SK-N-SH treated with all-trans-retinoic acid at 6 μM for 48 hours (cell line): ENCODE measurements at regions not wholly inside any gene's neighbourhood (a gene's known extent, or its start where the extent isn't known, plus 50 kb on each side); places are given as distances from the start of the nearest gene placed in this dataset.

ENCODE experiments used
- ATAC-seq: fragments of 200-7000 bp; cut with Tn5 transposase; 3 replicates; pipeline ENCODE4 v1.9.1; 2020; ENCODE audit warnings: mild to moderate bottlenecking, moderate library complexity
- ARNTL ChIP-seq: fragments of 450-650 bp; formaldehyde crosslinking; IDR thresholded peaks from 2 replicates; pipeline ENCODE4 v1.5.0; 2020; ENCODE audit warnings: low read depth, mild to moderate bottlenecking, moderate library complexity, borderline replicate concordance
- BACH2 ChIP-seq: fragments of 250-450 bp; sonication (Bioruptor Pico); IDR thresholded peaks from 2 replicates; pipeline ENCODE4 v1.9.0; 2021; ENCODE audit warnings: mild to moderate bottlenecking, borderline replicate concordance
- ESRRG ChIP-seq: fragments of 250-450 bp; sonication (Bioruptor Pico); IDR thresholded peaks from 2 replicates; pipeline ENCODE4 v1.6.1; 2021; ENCODE audit warnings: mild to moderate bottlenecking
- GLIS3 ChIP-seq: fragments of 250-450 bp; sonication (Bioruptor Pico); IDR thresholded peaks from 2 replicates; pipeline ENCODE4 v1.5.0; 2020; ENCODE audit warnings: mild to moderate bottlenecking, moderate library complexity
- OSR1 ChIP-seq: fragments of 250-450 bp; sonication (Bioruptor Pico); IDR thresholded peaks from 2 replicates; pipeline ENCODE4 v1.8.0; 2022; ENCODE audit warnings: moderate library complexity, mild to moderate bottlenecking, inconsistent platforms
- PPARA ChIP-seq: fragments of 250-450 bp; sonication (Bioruptor Pico); IDR thresholded peaks from 2 replicates; pipeline ENCODE4 v1.5.0; 2020; ENCODE audit warnings: mild to moderate bottlenecking, borderline replicate concordance
- RARB ChIP-seq: fragments of 250-450 bp; sonication (Bioruptor Pico); IDR thresholded peaks from 2 replicates; pipeline ENCODE4 v1.8.0; 2021; ENCODE audit warnings: mild to moderate bottlenecking, moderate library complexity
- SNAI2 ChIP-seq: fragments of 250-450 bp; sonication (Bioruptor Pico); IDR thresholded peaks from 2 replicates; pipeline ENCODE4 v1.5.0; 2020; ENCODE audit warnings: mild to moderate bottlenecking, moderate library complexity
- TCF4 ChIP-seq: fragments of 250-450 bp; sonication (Bioruptor Pico); IDR thresholded peaks from 2 replicates; pipeline ENCODE4 v1.8.0; 2021; ENCODE audit warnings: mild to moderate bottlenecking, moderate library complexity, borderline replicate concordance
- TOX ChIP-seq: fragments of 250-450 bp; sonication (Bioruptor Pico); IDR thresholded peaks from 2 replicates; pipeline ENCODE4 v1.8.0; 2021; ENCODE audit warnings: mild to moderate bottlenecking, moderate library complexity, borderline replicate concordance
- ZFP3 ChIP-seq: fragments of 250-450 bp; sonication (Bioruptor Pico); IDR thresholded peaks from 2 replicates; pipeline ENCODE4 v1.5.0; 2020; ENCODE audit warnings: mild to moderate bottlenecking, moderate library complexity
- ZFP30 ChIP-seq: fragments of 450-650 bp; formaldehyde crosslinking; IDR thresholded peaks from 2 replicates; pipeline ENCODE4 v1.5.0; 2022; ENCODE audit warnings: mild to moderate bottlenecking, moderate library complexity
- ZNF565 ChIP-seq: fragments of 450-650 bp; formaldehyde crosslinking; conservative IDR thresholded peaks from 2 replicates; pipeline ENCODE4 v1.5.0; 2020; ENCODE audit warnings: low read depth, mild to moderate bottlenecking, moderate library complexity
- ZNF70 ChIP-seq: fragments of 450-650 bp; formaldehyde crosslinking; IDR thresholded peaks from 2 replicates; pipeline ENCODE4 v1.5.0; 2020; ENCODE audit warnings: mild to moderate bottlenecking, moderate library complexity
- TF ChIP-seq, protein P1 (sequence below): fragments of 250-450 bp; sonication (Bioruptor Pico); IDR thresholded peaks from 2 replicates; pipeline ENCODE4 v1.8.0; 2021; ENCODE audit warnings: low read depth, mild to moderate bottlenecking, moderate library complexity, borderline replicate concordance
- TF ChIP-seq, protein P2 (sequence below): fragments of 250-450 bp; sonication (Bioruptor Pico); IDR thresholded peaks from 2 replicates; pipeline ENCODE4 v1.5.0; 2020; ENCODE audit warnings: mild to moderate bottlenecking, moderate library complexity
- TF ChIP-seq, protein P3 (sequence below): fragments of 250-450 bp; sonication (Bioruptor Pico); IDR thresholded peaks from 2 replicates; pipeline ENCODE4 v1.5.1; 2021; ENCODE audit warnings: mild to moderate bottlenecking, moderate library complexity
- TF ChIP-seq, protein P4 (sequence below): fragments of 250-450 bp; sonication (Bioruptor Pico); IDR thresholded peaks from 2 replicates; pipeline ENCODE4 v1.5.1; 2020; ENCODE audit warnings: low read depth, mild to moderate bottlenecking, moderate library complexity

DNA sequence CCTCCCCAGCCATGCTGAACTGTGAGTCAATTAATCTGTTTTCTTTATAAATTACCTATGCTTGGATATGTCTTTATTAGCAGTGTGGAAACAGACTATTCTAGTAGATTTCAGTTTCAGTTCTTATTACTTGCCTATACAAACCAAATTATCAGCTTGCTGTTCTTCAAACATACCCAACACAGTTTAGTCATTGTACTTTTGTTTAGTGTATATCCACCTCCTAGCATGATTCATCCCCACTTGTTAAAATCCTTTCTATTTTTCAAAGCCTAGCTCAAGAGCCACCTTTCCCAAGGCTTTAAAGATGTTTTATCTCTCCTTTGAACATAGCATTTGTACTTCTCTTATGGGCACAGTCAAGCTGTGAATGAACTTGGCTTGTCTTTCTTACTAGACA, 195.6 kb upstream of the ZRANB2 start:
- ATAC-seq, result no peak
- TF ChIP-seq, protein P1, sequence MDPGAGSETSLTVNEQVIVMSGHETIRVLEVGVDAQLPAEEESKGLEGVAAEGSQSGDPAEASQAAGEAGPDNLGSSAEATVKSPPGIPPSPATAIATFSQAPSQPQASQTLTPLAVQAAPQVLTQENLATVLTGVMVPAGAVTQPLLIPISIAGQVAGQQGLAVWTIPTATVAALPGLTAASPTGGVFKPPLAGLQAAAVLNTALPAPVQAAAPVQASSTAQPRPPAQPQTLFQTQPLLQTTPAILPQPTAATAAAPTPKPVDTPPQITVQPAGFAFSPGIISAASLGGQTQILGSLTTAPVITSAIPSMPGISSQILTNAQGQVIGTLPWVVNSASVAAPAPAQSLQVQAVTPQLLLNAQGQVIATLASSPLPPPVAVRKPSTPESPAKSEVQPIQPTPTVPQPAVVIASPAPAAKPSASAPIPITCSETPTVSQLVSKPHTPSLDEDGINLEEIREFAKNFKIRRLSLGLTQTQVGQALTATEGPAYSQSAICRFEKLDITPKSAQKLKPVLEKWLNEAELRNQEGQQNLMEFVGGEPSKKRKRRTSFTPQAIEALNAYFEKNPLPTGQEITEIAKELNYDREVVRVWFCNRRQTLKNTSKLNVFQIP (CRISPR knock-in tag), result no peak
- TF ChIP-seq GLIS3 (CRISPR knock-in tag) (no peak), ARNTL (CRISPR knock-in tag) (no peak), ZNF70 (CRISPR knock-in tag) (no peak), SNAI2 (CRISPR knock-in tag) (no peak), ESRRG (CRISPR knock-in tag) (no peak), ZFP30 (CRISPR knock-in tag) (no peak), TCF4 (CRISPR knock-in tag) (no peak), OSR1 (CRISPR knock-in tag) (no peak)

DNA sequence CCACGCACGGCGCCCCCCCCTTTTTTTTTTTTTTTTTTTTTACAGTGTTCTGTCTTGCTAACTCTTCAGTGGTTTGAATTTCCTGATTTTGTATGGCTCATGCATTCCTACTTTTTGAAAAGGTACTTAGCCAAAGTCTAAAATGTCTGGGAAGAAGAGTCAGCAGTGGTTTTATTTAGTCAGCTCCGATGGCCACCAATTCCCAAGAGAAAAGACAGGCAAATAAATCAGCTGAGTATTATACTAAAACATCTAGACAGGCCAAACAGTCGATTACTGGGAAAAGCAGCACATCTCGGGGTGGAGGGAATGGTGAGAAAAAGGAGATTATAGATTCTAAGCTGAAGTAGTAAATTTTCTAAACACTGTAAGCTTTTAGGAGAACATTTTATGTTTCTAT, 192.5 kb upstream of the ZRANB2 start:
- no peak for TF ChIP-seq ZNF565 (CRISPR knock-in tag)
- TF ChIP-seq OSR1 (CRISPR knock-in tag), result no peak
- TF ChIP-seq ARNTL (CRISPR knock-in tag), result no peak
- TF ChIP-seq GLIS3 (CRISPR knock-in tag), result no peak
- TF ChIP-seq ZFP30 (CRISPR knock-in tag), result no peak
- no peak for TF ChIP-seq PPARA
- no peak for TF ChIP-seq ZFP3 (CRISPR knock-in tag)
- TF ChIP-seq BACH2 (CRISPR knock-in tag), result no peak
- no peak for TF ChIP-seq RARB (CRISPR knock-in tag)
- TF ChIP-seq, protein P2, sequence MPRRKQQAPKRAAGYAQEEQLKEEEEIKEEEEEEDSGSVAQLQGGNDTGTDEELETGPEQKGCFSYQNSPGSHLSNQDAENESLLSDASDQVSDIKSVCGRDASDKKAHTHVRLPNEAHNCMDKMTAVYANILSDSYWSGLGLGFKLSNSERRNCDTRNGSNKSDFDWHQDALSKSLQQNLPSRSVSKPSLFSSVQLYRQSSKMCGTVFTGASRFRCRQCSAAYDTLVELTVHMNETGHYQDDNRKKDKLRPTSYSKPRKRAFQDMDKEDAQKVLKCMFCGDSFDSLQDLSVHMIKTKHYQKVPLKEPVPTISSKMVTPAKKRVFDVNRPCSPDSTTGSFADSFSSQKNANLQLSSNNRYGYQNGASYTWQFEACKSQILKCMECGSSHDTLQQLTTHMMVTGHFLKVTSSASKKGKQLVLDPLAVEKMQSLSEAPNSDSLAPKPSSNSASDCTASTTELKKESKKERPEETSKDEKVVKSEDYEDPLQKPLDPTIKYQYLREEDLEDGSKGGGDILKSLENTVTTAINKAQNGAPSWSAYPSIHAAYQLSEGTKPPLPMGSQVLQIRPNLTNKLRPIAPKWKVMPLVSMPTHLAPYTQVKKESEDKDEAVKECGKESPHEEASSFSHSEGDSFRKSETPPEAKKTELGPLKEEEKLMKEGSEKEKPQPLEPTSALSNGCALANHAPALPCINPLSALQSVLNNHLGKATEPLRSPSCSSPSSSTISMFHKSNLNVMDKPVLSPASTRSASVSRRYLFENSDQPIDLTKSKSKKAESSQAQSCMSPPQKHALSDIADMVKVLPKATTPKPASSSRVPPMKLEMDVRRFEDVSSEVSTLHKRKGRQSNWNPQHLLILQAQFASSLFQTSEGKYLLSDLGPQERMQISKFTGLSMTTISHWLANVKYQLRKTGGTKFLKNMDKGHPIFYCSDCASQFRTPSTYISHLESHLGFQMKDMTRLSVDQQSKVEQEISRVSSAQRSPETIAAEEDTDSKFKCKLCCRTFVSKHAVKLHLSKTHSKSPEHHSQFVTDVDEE (CRISPR knock-in tag), result no peak
- TF ChIP-seq, protein P1 (CRISPR knock-in tag), result no peak
- TF ChIP-seq TOX, result no peak
- no peak for TF ChIP-seq TCF4 (CRISPR knock-in tag)
- TF ChIP-seq, protein P3, sequence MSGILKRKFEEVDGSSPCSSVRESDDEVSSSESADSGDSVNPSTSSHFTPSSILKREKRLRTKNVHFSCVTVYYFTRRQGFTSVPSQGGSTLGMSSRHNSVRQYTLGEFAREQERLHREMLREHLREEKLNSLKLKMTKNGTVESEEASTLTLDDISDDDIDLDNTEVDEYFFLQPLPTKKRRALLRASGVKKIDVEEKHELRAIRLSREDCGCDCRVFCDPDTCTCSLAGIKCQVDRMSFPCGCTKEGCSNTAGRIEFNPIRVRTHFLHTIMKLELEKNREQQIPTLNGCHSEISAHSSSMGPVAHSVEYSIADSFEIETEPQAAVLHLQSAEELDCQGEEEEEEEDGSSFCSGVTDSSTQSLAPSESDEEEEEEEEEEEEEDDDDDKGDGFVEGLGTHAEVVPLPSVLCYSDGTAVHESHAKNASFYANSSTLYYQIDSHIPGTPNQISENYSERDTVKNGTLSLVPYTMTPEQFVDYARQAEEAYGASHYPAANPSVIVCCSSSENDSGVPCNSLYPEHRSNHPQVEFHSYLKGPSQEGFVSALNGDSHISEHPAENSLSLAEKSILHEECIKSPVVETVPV, result no peak
- TF ChIP-seq, protein P4, sequence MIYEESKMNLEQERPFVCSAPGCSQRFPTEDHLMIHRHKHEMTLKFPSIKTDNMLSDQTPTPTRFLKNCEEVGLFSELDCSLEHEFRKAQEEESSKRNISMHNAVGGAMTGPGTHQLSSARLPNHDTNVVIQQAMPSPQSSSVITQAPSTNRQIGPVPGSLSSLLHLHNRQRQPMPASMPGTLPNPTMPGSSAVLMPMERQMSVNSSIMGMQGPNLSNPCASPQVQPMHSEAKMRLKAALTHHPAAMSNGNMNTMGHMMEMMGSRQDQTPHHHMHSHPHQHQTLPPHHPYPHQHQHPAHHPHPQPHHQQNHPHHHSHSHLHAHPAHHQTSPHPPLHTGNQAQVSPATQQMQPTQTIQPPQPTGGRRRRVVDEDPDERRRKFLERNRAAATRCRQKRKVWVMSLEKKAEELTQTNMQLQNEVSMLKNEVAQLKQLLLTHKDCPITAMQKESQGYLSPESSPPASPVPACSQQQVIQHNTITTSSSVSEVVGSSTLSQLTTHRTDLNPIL, result no peak
- no peak for ATAC-seq

DNA sequence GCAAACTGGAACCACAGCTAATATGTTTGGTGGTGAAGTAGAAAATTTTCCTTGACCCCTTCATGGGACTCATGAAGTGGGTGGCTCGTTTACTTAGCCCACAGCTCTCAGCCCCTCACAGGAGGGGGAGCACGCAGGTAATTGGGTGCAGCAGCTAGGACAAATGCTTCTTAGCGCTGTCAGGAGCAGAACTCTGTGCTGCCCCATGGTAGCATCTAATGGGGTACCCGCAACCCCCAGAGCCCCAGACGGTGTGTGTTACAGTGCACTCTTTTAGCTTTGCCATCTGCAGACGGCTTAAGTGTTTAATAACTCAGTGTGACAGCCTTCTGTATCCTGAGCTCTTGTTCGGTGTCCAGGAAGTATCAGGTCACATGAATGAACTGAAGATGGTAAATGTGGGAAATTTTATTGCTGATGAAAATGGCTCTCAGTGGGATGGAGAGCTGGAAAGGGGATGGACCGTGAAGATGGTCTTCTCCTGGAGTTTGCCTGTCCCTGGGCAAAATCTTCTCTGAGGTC, 189.6 kb upstream of the ZRANB2 start:
- TF ChIP-seq, protein P1 (CRISPR knock-in tag), result no peak
- TF ChIP-seq OSR1 (CRISPR knock-in tag), result no peak
- TF ChIP-seq, protein P3, result no peak
- no peak for TF ChIP-seq TOX
- no peak for TF ChIP-seq BACH2 (CRISPR knock-in tag)
- TF ChIP-seq ZFP30 (CRISPR knock-in tag), result no peak
- TF ChIP-seq, protein P2 (CRISPR knock-in tag), result no peak
- no peak for ATAC-seq
